ENCODE measurements at regions not wholly inside any gene's neighbourhood (a gene's known extent, or its start where the extent isn't known, plus 50 kb on each side); places are given as distances from the start of the nearest gene placed in this dataset.

DNA sequence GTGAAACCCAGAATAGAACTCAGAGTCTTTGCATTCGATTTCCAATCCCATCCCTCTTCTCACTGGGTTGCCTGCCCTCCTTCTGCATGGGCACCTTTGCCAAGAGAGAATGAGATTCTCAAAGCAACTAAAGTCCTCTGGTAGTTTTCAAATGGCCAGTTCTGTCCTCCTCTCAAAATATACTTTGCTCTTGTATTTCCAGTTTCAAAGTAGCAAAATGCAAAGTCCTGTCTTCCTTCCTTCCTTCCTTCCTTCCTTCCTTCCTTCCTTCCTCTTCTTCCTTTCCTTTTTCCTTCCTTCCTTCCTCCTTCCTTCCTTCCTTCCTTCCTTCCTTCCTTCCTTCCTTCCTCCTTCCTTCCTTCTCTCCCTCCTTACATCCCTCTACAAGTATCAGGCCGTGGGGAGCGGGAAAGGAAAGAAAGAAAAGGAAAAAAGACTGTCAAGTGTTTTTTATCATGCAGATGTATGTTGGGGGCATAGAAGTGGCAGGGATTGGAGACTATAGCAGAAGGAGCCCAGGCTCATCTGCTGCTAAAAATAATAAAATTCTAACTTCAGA is 265.2 kb downstream of the CD83 start:
- TF ChIP-seq, protein P1, sequence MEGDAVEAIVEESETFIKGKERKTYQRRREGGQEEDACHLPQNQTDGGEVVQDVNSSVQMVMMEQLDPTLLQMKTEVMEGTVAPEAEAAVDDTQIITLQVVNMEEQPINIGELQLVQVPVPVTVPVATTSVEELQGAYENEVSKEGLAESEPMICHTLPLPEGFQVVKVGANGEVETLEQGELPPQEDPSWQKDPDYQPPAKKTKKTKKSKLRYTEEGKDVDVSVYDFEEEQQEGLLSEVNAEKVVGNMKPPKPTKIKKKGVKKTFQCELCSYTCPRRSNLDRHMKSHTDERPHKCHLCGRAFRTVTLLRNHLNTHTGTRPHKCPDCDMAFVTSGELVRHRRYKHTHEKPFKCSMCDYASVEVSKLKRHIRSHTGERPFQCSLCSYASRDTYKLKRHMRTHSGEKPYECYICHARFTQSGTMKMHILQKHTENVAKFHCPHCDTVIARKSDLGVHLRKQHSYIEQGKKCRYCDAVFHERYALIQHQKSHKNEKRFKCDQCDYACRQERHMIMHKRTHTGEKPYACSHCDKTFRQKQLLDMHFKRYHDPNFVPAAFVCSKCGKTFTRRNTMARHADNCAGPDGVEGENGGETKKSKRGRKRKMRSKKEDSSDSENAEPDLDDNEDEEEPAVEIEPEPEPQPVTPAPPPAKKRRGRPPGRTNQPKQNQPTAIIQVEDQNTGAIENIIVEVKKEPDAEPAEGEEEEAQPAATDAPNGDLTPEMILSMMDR (IDR thresholded peaks at IDR 0.05), result no peak
- ATAC-seq (peak in 1 of 3 donors; percentile 26), DNase-seq (no peak)
- 53% methylated on average over 2 of the region's 3 CpGs for WGBS (ENCODE audit: insufficient coverage)
- Mint-ChIP-seq H3K9me3 (no peaks in the 10 kb centered on the region), H3K27me3 (ENCODE audit: low read depth in 2 of 2) (peaks cover 4 to 35% of the 10 kb centered on the region in 2 donors), H3K4me1 (peaks cover 29 to 31% of the 10 kb centered on the region in 2 donors), H3K4me3 (peak overlapping the region; percentile 41), H3K27ac (no peak overlapping the region), H3K36me3 (no peaks in the 10 kb centered on the region)
- no peak overlapping the region for H3K27ac ChIP-seq (ENCODE audit: low read length)
- intact Hi-C loops (cut with micrococcal nuclease), result no loop called here
- H3K27me3 ChIP-seq (ENCODE audit: control insufficient read depth, insufficient read depth, low read length), result no peaks in the 10 kb centered on the region
- H3K36me3 ChIP-seq (ENCODE audit: control insufficient read depth, insufficient read depth, low read length), result no peaks in the 10 kb centered on the region
- no peaks in the 10 kb centered on the region for H3K9me3 ChIP-seq (ENCODE audit: control insufficient read depth, insufficient read depth, low read length)
- no peak overlapping the region for H3K4me3 ChIP-seq (ENCODE audit: low read length)
- peaks cover 23% of the 10 kb centered on the region for H3K4me1 ChIP-seq (ENCODE audit: control insufficient read depth, insufficient read depth, low read length)

DNA sequence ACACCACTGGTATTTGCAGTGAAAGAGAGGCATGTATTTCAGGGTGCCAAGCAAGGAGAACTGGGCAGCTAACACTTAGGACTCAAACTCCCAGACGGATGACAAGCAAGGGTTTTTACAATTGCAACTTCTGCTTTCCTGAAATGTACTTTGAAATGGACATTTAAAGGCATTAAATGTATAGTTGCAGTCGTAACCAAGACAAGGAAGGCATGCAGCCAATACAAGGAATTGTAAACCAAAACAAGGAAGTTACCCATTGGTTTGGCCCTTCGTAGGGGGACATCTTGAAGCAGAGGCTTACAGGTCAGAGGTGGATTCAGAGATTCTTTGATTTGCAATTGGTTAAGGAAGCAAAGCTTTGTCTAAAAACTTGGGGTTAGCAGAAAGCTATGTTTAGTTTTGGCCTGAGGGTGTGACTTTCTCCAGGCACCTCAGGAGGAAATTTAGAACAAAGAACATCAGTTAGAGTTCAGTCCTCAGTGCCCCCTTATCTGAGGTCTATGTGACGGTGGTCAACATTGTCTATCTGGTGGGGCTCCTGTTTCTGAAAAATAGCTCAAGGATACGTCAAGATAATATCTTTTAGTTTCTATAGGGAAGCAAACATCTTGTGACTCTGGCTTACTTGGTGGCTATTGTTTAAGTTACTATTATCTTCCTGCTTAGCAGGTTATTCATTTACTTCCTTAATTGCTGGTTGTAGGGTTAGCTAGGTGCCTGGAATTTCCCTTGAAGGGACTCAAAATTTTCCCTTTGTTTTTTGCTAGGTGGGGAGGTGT is 266.0 kb downstream of the CD83 start:
- H3K27me3 Mint-ChIP-seq (ENCODE audit: low read depth in 2 of 2), result peaks cover 4 to 32% of the 10 kb centered on the region in 2 donors
- intact Hi-C loops (cut with micrococcal nuclease), result no loop called here
- TF ChIP-seq, protein P1 (IDR thresholded peaks at IDR 0.05), result no peak

DNA sequence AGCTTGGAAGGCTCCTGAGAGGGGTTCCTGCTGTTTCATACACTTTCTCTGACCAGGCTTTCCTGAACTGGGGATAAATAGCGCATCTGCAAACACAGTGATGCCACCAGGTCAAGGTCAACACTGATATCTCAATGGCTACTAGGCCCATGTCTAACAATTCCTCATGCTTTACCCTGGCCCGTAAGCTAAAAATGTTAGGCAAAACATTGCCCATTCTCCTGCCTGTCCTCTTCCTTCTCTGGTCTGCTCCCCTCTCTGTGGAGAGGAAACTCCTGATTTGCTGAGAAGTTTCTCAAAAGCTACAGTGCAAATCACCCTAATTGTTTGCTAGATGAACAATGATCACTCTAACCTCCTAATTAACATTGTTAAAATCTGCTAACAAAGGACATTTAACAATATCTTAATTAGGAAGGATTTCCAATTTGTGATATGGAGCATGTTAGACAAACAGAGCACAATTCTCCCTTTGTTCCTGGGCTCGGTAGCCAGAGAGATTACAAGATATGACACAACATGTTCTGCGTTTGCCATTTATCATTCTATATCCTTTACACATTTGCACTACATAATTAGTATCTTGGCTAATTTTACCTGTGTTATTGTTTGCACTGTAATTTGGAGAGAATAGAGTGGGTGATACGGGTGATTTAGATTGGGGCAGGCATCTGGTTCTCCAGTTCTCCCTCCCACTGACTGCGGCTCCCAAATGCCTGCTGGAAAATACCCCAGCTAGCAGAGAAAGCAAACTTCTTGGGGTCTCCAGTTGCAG is 266.8 kb downstream of the CD83 start:
- H3K27me3 Mint-ChIP-seq (ENCODE audit: low read depth in 2 of 2), result peaks cover 4 to 27% of the 10 kb centered on the region in 2 donors
- TF ChIP-seq, protein P1 (IDR thresholded peaks at IDR 0.05), result no peak
- H3K36me3 Mint-ChIP-seq, result no peaks in the 10 kb centered on the region
- Histone ChIP-seq H3K27ac (ENCODE audit: low read length) (no peak overlapping the region), H3K4me3 (ENCODE audit: low read length) (no peak overlapping the region), H3K4me1 (ENCODE audit: control insufficient read depth, insufficient read depth, low read length) (peaks cover 23% of the 10 kb centered on the region), H3K36me3 (ENCODE audit: control insufficient read depth, insufficient read depth, low read length) (no peaks in the 10 kb centered on the region), H3K9me3 (ENCODE audit: control insufficient read depth, insufficient read depth, low read length) (no peaks in the 10 kb centered on the region), H3K27me3 (ENCODE audit: control insufficient read depth, insufficient read depth, low read length) (no peaks in the 10 kb centered on the region)
- H3K4me1 Mint-ChIP-seq, result peaks cover 29 to 31% of the 10 kb centered on the region in 2 donors
- ATAC-seq, result no peak
- no peak overlapping the region for H3K4me3 Mint-ChIP-seq
- no peaks in the 10 kb centered on the region for H3K9me3 Mint-ChIP-seq
- no peak overlapping the region for H3K27ac Mint-ChIP-seq
- intact Hi-C loops (cut with micrococcal nuclease), result no loop called here
- no peak for DNase-seq
- 89% methylated on average over 5 of the region's 6 CpGs for WGBS (ENCODE audit: insufficient coverage)

More for the DNA sequence above, 266.0 kb downstream of the CD83 start:
- DNase-seq (no peak), ATAC-seq (no peak)
- Histone ChIP-seq H3K4me1 (ENCODE audit: control insufficient read depth, insufficient read depth, low read length) (peaks cover 23% of the 10 kb centered on the region), H3K36me3 (ENCODE audit: control insufficient read depth, insufficient read depth, low read length) (no peaks in the 10 kb centered on the region), H3K4me3 (ENCODE audit: low read length) (no peak overlapping the region), H3K27me3 (ENCODE audit: control insufficient read depth, insufficient read depth, low read length) (no peaks in the 10 kb centered on the region), H3K27ac (ENCODE audit: low read length) (no peak overlapping the region), H3K9me3 (ENCODE audit: control insufficient read depth, insufficient read depth, low read length) (no peaks in the 10 kb centered on the region)
- Mint-ChIP-seq H3K4me3 (no peak overlapping the region), H3K9me3 (no peaks in the 10 kb centered on the region), H3K36me3 (no peaks in the 10 kb centered on the region), H3K4me1 (peaks cover 29 to 31% of the 10 kb centered on the region in 2 donors), H3K27ac (no peak overlapping the region)
- 51% methylated on average over 5 of the region's 5 CpGs for WGBS (ENCODE audit: insufficient coverage)
